Activated CD8-positive, alpha-beta memory T cell treated with anti-CD3 and anti-CD28 coated beads, Interleukin-2, amount 10 ng/mL, durations not matched to agents 7 days and 5 days (primary cell): ENCODE measurements at regions not wholly inside any gene's neighbourhood (a gene's known extent, or its start where the extent isn't known, plus 50 kb on each side); places are given as distances from the start of the nearest gene placed in this dataset.

ENCODE experiments used
- ATAC-seq: fragments of 150-1000 bp; cut with Tn5 transposase; one replicate; pipeline ENCODE4 v1.10.0; 2021; ENCODE audit warnings: moderate library complexity
- CTCF ChIA-PET: fragments of 350-600 bp; sonication (Branson Sonifier 250); formaldehyde crosslinking; loops from one replicate; lab custom pipeline; 2021; ENCODE audit warnings: antibody characterized with exemption; lab: Charles Lee
- DNase-seq: peaks from one replicate; pipeline ENCODE4 v3.0.0-alpha.2; 2020
- H3K27ac Mint-ChIP-seq: one replicate; pipeline ENCODE4 v1.8.0; 2021; ENCODE audit warnings: mild to moderate bottlenecking, mixed read lengths
- H3K27me3 Mint-ChIP-seq: one replicate; pipeline ENCODE4 v1.8.0; 2021; ENCODE audit warnings: mixed read lengths
- H3K36me3 Mint-ChIP-seq: one replicate; pipeline ENCODE4 v1.8.0; 2021; ENCODE audit warnings: mild to moderate bottlenecking, mixed read lengths
- H3K4me1 Mint-ChIP-seq: one replicate; pipeline ENCODE4 v1.8.0; 2021; ENCODE audit warnings: mixed read lengths
- H3K4me3 Mint-ChIP-seq: one replicate; pipeline ENCODE4 v1.8.0; 2021; ENCODE audit warnings: mild to moderate bottlenecking, moderate library complexity, mixed read lengths
- H3K9me3 Mint-ChIP-seq: one replicate; pipeline ENCODE4 v1.8.0; 2022; ENCODE audit warnings: low read depth, mixed read lengths

- H3K36me3 Mint-ChIP-seq = no peaks in the 10 kb centered on the region
- peaks cover 16% of the 10 kb centered on the region for H3K27me3 Mint-ChIP-seq
- H3K27ac Mint-ChIP-seq = no peak overlapping the region
- no peak for DNase-seq
- no peak overlapping the region for H3K4me3 Mint-ChIP-seq
- CTCF ChIA-PET = no interaction called here
- no peak for ATAC-seq
- no peaks in the 10 kb centered on the region for H3K4me1 Mint-ChIP-seq
- H3K9me3 Mint-ChIP-seq = no peaks in the 10 kb centered on the region
These were observed 136.9 kb downstream of the SCARB1 start for GRCh38 chr12:124726596-124727263.

DNA sequence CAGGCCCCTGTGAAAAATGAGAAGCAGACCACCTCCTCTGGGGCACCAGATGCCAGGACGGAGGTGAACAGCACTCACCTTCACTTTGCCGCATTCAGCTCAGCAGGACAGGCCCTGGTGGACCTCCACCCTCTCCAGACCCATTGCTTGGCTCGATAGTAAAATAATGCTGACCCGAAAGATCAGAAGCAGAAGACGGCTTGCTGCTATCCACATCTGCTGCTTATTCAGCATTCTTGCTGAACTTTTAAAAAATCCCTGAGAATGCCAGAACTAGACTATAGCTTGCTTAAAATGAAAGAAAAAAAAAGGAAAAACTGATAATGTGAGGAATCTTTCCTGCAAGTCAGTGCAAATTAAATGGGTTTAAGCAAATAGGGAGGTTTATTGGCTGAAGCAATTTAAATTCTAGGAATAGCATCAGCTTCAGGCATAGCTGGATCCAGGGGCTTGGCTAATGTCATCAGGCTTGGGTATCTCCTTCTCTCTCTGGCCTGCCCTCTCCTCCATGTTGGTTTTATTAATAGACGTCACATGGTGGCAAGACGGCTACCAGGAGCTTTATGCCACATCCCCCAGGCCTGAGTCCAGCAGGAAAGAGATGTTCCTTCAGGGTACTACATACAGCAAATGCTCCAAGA lies 137.9 kb downstream of the SCARB1 start:
- DNase-seq = no peak
- Mint-ChIP-seq H3K4me1 (no peaks in the 10 kb centered on the region), H3K4me3 (no peak overlapping the region), H3K36me3 (no peaks in the 10 kb centered on the region), H3K9me3 (no peaks in the 10 kb centered on the region), H3K27me3 (peaks cover 26% of the 10 kb centered on the region), H3K27ac (no peak overlapping the region)
- no peak for ATAC-seq
- CTCF ChIA-PET = interaction anchor here (0.9 kb wide), 1 partner anchor 39 kb away, joined by 3 read pairs; no protein-coding TSS in a partner anchor

GRCh38 chr12:124725099-124725498 lies 138.6 kb downstream of the SCARB1 start:
- CTCF ChIA-PET = interaction anchor here (0.9 to 1.0 kb wide), 2 partner anchors 39 to 47 kb away, joined by 3 read pairs; no protein-coding TSS in a partner anchor
- H3K9me3 Mint-ChIP-seq = no peaks in the 10 kb centered on the region

GRCh38 chr12:124722878-124723277 lies 140.8 kb downstream of the SCARB1 start:
- no peak for ATAC-seq
- H3K36me3 Mint-ChIP-seq = no peaks in the 10 kb centered on the region
- H3K4me1 Mint-ChIP-seq = no peaks in the 10 kb centered on the region
- H3K9me3 Mint-ChIP-seq = no peaks in the 10 kb centered on the region
- H3K27ac Mint-ChIP-seq = no peak overlapping the region
- H3K27me3 Mint-ChIP-seq = peaks cover 48% of the 10 kb centered on the region
- CTCF ChIA-PET = no interaction called here
- H3K4me3 Mint-ChIP-seq = no peak overlapping the region
- no peak for DNase-seq

More at GRCh38 chr12:124725099-124725498, 138.6 kb downstream of the SCARB1 start:
- H3K4me3 Mint-ChIP-seq = no peak overlapping the region
- no peak overlapping the region for H3K27ac Mint-ChIP-seq
- peaks cover 32% of the 10 kb centered on the region for H3K27me3 Mint-ChIP-seq
- no peak for DNase-seq
- no peaks in the 10 kb centered on the region for H3K36me3 Mint-ChIP-seq
- no peak for ATAC-seq
- H3K4me1 Mint-ChIP-seq = no peaks in the 10 kb centered on the region

DNA sequence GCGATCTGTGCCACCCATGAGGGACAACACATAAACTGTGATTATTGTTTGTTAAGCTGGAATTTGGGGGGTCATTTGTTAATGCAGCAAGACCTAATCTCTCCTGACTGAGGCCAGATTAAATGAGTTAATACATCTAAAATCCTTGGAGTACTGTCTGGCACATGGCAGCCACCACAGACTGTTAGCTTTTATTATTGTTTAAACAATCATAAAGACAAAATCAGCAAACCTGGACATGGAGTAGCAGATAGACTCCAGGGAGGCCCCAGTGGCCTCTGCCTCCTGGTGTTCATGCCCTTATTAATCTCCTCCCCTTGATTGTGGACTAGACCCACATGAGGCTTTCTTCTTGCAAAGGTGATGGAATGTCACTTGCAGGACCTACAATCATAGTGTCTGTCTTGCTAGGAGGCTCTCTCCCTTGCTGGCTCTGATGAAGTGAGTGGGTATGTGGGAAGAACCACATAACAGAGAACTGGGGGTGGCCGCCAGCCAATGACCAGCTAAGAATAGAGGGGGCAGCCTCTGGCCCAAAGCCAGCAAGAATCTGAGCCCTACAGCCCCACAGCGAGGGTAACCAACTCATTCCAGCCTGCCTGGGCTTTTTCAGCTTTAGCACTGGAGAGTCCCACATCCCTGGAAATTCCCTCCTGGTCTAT lies 142.0 kb downstream of the SCARB1 start:
- ATAC-seq = no peak
- Mint-ChIP-seq H3K4me1 (no peaks in the 10 kb centered on the region), H3K9me3 (no peaks in the 10 kb centered on the region), H3K36me3 (no peaks in the 10 kb centered on the region), H3K27ac (no peak overlapping the region), H3K27me3 (peaks cover 54% of the 10 kb centered on the region), H3K4me3 (no peak overlapping the region)
- CTCF ChIA-PET = no interaction called here
- DNase-seq = no peak

DNA sequence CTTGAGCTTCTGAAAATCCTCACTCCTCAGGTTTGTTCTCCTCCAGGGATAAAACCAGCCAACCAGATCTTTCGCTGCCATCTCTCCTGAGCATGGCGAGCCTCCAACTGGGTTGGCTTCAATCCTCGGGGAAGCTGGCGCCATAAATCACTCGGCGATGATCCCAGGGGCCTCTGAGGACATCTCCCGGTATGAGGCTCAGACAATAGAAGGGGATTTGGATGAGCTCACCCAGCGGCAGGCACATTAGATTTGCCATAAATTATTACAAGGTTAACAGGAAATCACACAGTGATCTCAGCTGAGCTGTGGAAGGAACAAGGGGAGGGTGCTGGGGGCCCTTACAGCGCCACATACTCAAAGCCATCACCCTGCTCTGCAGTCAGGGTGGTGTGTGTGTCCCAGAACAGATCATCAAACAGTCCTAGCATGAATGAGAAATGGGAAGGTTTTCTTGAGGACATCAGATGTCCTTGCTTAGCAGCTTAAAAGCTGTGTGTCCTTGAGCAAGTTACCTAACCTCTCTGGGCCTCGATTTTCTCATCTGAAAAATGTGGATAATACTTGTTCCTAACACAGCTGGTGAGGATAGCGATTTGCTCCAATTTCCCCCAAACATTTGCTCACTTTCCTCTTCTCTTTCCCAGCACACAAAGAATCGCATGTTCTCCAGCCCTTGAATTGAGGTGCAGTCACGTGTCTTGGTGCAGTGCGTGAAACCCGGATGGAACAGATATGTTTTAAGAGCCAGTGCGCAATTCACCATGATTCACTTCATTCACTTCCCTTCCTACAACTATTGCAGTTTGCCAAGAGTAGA lies 142.8 kb downstream of the SCARB1 start:
- Mint-ChIP-seq H3K36me3 (no peaks in the 10 kb centered on the region), H3K27ac (no peak overlapping the region), H3K27me3 (peaks cover 48% of the 10 kb centered on the region), H3K4me3 (no peak overlapping the region), H3K4me1 (no peaks in the 10 kb centered on the region), H3K9me3 (no peaks in the 10 kb centered on the region)
- DNase-seq = no peak
- CTCF ChIA-PET = no interaction called here
- no peak for ATAC-seq

DNA sequence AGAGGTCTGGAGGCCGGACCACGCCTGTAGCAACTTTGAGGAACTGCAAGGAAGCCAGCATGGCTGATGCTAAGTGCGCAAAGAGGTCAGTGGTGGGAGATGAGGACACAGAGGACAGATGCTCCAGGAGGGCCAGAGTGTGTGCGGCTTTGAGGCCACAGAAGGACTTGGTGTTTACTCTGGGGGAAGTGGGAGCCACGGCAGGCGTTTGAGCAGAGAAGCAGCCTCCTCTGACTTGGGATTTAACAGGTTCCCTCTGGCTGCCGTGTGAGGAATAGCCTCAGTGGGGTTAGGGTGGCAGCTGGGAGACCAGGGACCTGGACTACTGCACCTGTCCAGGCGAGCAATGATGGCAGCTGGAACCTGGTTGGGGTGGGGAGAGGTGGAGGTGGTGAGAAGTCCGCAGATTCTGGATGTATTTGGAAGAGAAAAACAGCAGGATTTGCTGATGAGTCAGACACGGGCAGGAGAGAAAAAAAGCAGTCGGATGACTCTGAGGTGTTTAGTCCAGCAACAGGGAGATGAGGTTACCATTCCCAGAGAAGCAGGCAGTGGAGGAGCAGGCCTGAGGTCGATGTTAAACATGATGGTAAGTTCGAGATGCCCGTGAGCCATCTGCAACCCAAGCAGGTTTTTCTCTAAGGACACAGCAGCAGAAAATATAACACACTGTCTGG lies 143.5 kb downstream of the SCARB1 start:
- no peak overlapping the region for H3K27ac Mint-ChIP-seq
- no peak for ATAC-seq
- CTCF ChIA-PET = no interaction called here

GRCh38 chr12:124719231-124719630 lies 144.4 kb downstream of the SCARB1 start:
- CTCF ChIA-PET = no interaction called here
- H3K4me3 Mint-ChIP-seq = no peak overlapping the region
- no peaks in the 10 kb centered on the region for H3K36me3 Mint-ChIP-seq
- ATAC-seq (no peak), DNase-seq (no peak)
- H3K27ac Mint-ChIP-seq = no peak overlapping the region
- H3K4me1 Mint-ChIP-seq = peaks cover 4% of the 10 kb centered on the region
- no peaks in the 10 kb centered on the region for H3K9me3 Mint-ChIP-seq
- peaks cover 58% of the 10 kb centered on the region for H3K27me3 Mint-ChIP-seq

More for the DNA sequence above, 143.5 kb downstream of the SCARB1 start:
- H3K4me3 Mint-ChIP-seq = no peak overlapping the region
- no peaks in the 10 kb centered on the region for H3K9me3 Mint-ChIP-seq
- H3K36me3 Mint-ChIP-seq = no peaks in the 10 kb centered on the region
- no peak for DNase-seq
- peaks cover 55% of the 10 kb centered on the region for H3K27me3 Mint-ChIP-seq
- no peaks in the 10 kb centered on the region for H3K4me1 Mint-ChIP-seq

GRCh38 chr12:124718458-124718857 lies 145.2 kb downstream of the SCARB1 start:
- Mint-ChIP-seq H3K4me1 (peaks cover 12% of the 10 kb centered on the region), H3K4me3 (no peak overlapping the region), H3K9me3 (no peaks in the 10 kb centered on the region), H3K27ac (no peak overlapping the region), H3K27me3 (peaks cover 63% of the 10 kb centered on the region), H3K36me3 (no peaks in the 10 kb centered on the region)
- ATAC-seq (no peak), DNase-seq (no peak)
- CTCF ChIA-PET = no interaction called here

GRCh38 chr12:124718036-124718435 lies 145.6 kb downstream of the SCARB1 start:
- DNase-seq = no peak
- peaks cover 64% of the 10 kb centered on the region for H3K27me3 Mint-ChIP-seq
- H3K27ac Mint-ChIP-seq = no peak overlapping the region
- no peaks in the 10 kb centered on the region for H3K9me3 Mint-ChIP-seq
- H3K4me1 Mint-ChIP-seq = peaks cover 16% of the 10 kb centered on the region
- no peak overlapping the region for H3K4me3 Mint-ChIP-seq
- no peaks in the 10 kb centered on the region for H3K36me3 Mint-ChIP-seq
- CTCF ChIA-PET = no interaction called here
- no peak for ATAC-seq

DNA sequence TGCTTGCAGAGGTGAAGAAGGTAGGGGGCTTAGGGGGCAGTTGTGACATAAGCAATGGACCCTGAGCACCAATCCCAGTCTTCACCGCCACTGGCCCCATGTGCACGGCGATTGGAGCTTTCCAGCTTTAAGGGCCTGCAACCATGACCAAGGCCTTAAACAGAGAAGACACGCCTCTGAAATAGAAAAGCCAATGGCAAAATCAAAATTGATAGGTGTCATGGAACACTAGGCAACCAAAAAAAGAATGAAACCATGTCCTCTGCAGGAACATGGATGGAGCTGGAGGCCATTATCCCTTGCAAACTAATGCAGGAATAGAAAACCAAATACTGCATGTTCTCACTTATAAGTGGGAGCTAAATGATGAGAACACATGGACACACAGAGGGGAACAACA lies 146.3 kb downstream of the SCARB1 start:
- no peaks in the 10 kb centered on the region for H3K9me3 Mint-ChIP-seq
- peaks cover 62% of the 10 kb centered on the region for H3K27me3 Mint-ChIP-seq
- CTCF ChIA-PET = no interaction called here
- ATAC-seq = no peak
- DNase-seq = no peak
- H3K27ac Mint-ChIP-seq = no peak overlapping the region
- peaks cover 19% of the 10 kb centered on the region for H3K4me1 Mint-ChIP-seq
- H3K36me3 Mint-ChIP-seq = no peaks in the 10 kb centered on the region
- H3K4me3 Mint-ChIP-seq = no peak overlapping the region

GRCh38 chr12:124716208-124717130 lies 147.2 kb downstream of the SCARB1 start:
- no peak overlapping the region for H3K4me3 Mint-ChIP-seq
- peaks cover 59% of the 10 kb centered on the region for H3K27me3 Mint-ChIP-seq
- ATAC-seq = no peak
- CTCF ChIA-PET = no interaction called here
- no peak for DNase-seq
- H3K36me3 Mint-ChIP-seq = no peaks in the 10 kb centered on the region
- peaks cover 19% of the 10 kb centered on the region for H3K4me1 Mint-ChIP-seq
- no peaks in the 10 kb centered on the region for H3K9me3 Mint-ChIP-seq
- H3K27ac Mint-ChIP-seq = no peak overlapping the region
